ENCODE measurements at regions not wholly inside any gene's neighbourhood (a gene's known extent, or its start where the extent isn't known, plus 50 kb on each side); places are given as distances from the start of the nearest gene placed in this dataset.

DNA sequence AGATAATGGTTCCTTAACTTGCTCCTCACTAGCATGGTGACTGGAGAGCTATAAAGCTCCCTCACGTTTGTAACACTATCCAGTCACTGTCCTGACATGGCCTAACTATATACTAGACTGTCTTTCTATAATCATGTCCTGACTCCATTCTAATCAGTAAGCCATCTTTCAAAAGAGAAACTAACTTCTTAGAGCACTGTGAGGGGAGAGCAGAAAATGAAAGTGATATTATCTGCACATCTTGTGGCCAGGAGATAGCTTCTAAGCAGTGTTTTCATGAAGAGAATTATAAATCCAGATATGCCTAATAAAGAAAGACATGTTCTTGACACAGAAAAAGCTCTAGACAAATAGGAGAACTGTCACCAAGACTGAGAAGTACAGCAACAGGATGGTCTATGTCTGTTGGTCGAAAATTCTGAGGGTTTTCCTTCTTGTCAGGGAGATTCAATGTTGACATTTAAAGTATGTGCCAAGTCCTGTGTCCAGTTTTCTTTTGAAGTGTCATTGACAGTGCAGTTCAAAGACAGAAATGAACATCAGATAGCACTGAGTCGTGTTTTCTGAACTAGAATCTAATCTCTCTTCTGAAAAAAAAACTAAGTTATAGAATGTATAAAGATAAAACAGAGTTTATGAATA lies 230.6 kb upstream of the PEX5L start:
- Mint-ChIP-seq H3K4me1 (no peaks in the 10 kb centered on the region), H3K4me3 (peak overlapping the region; percentile 38), H3K27me3 (no peaks in the 10 kb centered on the region), H3K9me3 (peaks cover 5% of the 10 kb centered on the region), H3K27ac (ENCODE audit: low read depth) (peak overlapping the region; percentile 30), H3K36me3 (ENCODE audit: insufficient read depth) (no peaks in the 10 kb centered on the region)
- DNase-seq (ENCODE audit: low spot score in 2 of 2) (no peak), ATAC-seq (replicated peaks; ENCODE audit: extremely low read depth, poor library complexity, severe bottlenecking) (peak; percentile 54)

GRCh38 chr3:180274536-180274935 lies 237.8 kb upstream of the PEX5L start:
- H3K9me3 Mint-ChIP-seq, result peaks cover 13% of the 10 kb centered on the region
- no peaks in the 10 kb centered on the region for H3K4me1 Mint-ChIP-seq
- H3K4me3 Mint-ChIP-seq, result no peak overlapping the region
- H3K36me3 Mint-ChIP-seq (ENCODE audit: insufficient read depth), result no peaks in the 10 kb centered on the region
- no peaks in the 10 kb centered on the region for H3K27me3 Mint-ChIP-seq
- H3K27ac Mint-ChIP-seq (ENCODE audit: low read depth), result no peak overlapping the region
- DNase-seq (ENCODE audit: low spot score in 2 of 2) (no peak), ATAC-seq (replicated peaks; ENCODE audit: extremely low read depth, poor library complexity, severe bottlenecking) (no peak)

DNA sequence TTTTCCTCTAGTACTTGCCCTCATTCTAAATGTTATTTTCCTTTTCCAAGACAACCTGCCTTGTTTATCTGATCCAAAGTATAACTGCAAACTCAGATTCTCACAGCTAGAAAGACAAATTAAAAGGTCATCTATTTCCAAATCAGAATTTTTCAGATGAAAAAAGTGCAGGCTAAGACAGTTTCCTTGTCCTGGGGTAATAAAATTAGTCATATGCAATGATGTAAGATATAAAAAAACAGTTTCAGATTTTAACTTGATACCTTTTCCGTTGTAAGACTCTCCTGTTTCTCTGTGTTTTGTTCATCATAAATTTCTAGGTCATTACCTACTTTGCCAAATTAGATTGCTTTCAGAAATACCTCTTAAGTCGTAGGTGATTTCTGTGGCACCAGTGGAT lies 238.4 kb upstream of the PEX5L start:
- no peak overlapping the region for H3K4me3 Mint-ChIP-seq
- no peaks in the 10 kb centered on the region for H3K4me1 Mint-ChIP-seq
- ATAC-seq (replicated peaks; ENCODE audit: extremely low read depth, poor library complexity, severe bottlenecking) (no peak), DNase-seq (ENCODE audit: low spot score in 2 of 2) (no peak)
- no peaks in the 10 kb centered on the region for H3K27me3 Mint-ChIP-seq
- H3K27ac Mint-ChIP-seq (ENCODE audit: low read depth), result no peak overlapping the region
- no peaks in the 10 kb centered on the region for H3K36me3 Mint-ChIP-seq (ENCODE audit: insufficient read depth)
- H3K9me3 Mint-ChIP-seq, result peaks cover 13% of the 10 kb centered on the region

DNA sequence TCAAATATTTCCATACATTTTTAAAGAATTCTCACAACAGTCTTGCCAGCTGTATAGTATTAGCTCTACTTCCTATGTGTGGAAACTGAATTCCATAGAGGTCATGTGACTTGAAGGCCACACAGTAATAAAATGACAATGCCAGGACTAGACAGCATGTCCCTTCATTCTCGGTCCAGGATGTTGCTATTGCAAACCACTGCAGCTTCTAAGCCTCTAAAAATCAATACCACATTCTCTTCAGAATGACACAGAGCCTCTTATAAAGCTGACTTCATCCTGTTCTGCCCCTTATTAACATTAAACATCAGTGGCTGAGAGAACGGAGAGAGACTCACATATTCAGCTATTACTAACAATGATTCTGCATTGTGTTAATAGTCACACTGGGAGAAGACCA lies 240.3 kb upstream of the PEX5L start:
- Mint-ChIP-seq H3K4me3 (no peak overlapping the region), H3K36me3 (ENCODE audit: insufficient read depth) (no peaks in the 10 kb centered on the region), H3K4me1 (no peaks in the 10 kb centered on the region), H3K27ac (ENCODE audit: low read depth) (no peak overlapping the region), H3K27me3 (no peaks in the 10 kb centered on the region), H3K9me3 (peaks cover 9% of the 10 kb centered on the region)
- DNase-seq (ENCODE audit: low spot score in 2 of 2) (no peak), ATAC-seq (replicated peaks; ENCODE audit: extremely low read depth, poor library complexity, severe bottlenecking) (no peak)

GRCh38 chr3:180278583-180279188 lies 241.9 kb upstream of the PEX5L start:
- DNase-seq (ENCODE audit: low spot score in 2 of 2) (no peak), ATAC-seq (replicated peaks; ENCODE audit: extremely low read depth, poor library complexity, severe bottlenecking) (no peak)
- no peaks in the 10 kb centered on the region for H3K4me1 Mint-ChIP-seq
- H3K4me3 Mint-ChIP-seq, result no peak overlapping the region
- H3K36me3 Mint-ChIP-seq (ENCODE audit: insufficient read depth), result no peaks in the 10 kb centered on the region
- no peaks in the 10 kb centered on the region for H3K27me3 Mint-ChIP-seq
- H3K27ac Mint-ChIP-seq (ENCODE audit: low read depth), result no peak overlapping the region
- H3K9me3 Mint-ChIP-seq, result peaks cover 8% of the 10 kb centered on the region

GRCh38 chr3:180280555-180280954 lies 243.8 kb upstream of the PEX5L start:
- no peak overlapping the region for H3K27ac Mint-ChIP-seq (ENCODE audit: low read depth)

DNA sequence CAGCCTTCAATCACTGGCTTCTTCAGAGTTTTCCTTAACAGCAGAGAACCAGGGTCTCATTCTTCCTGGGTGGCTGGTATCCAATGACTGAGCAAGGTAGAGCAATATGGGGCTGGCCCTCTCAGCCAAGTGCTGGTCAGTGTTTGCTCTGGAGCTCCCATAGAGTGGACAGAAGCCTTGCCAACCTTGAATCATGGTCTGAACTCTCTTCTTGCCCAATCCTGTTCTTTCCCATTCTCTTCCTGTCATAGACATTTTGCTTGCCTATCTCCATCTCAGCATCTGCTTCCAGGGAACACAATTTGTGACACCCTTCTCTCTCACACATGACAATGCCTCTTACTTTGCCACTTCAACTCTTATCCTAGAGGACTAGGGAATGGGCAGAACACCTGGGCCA lies 245.6 kb upstream of the PEX5L start:
- DNase-seq (ENCODE audit: low spot score in 2 of 2) (no peak), ATAC-seq (replicated peaks; ENCODE audit: extremely low read depth, poor library complexity, severe bottlenecking) (no peak)
- peaks cover 8% of the 10 kb centered on the region for H3K9me3 Mint-ChIP-seq
- H3K4me1 Mint-ChIP-seq, result no peaks in the 10 kb centered on the region
- no peaks in the 10 kb centered on the region for H3K36me3 Mint-ChIP-seq (ENCODE audit: insufficient read depth)
- no peak overlapping the region for H3K27ac Mint-ChIP-seq (ENCODE audit: low read depth)
- H3K4me3 Mint-ChIP-seq, result no peak overlapping the region
- no peaks in the 10 kb centered on the region for H3K27me3 Mint-ChIP-seq

More at GRCh38 chr3:180280555-180280954, 243.8 kb upstream of the PEX5L start:
- Mint-ChIP-seq H3K27me3 (no peaks in the 10 kb centered on the region), H3K4me3 (no peak overlapping the region), H3K36me3 (ENCODE audit: insufficient read depth) (no peaks in the 10 kb centered on the region), H3K4me1 (no peaks in the 10 kb centered on the region), H3K9me3 (peaks cover 8% of the 10 kb centered on the region)
- DNase-seq (ENCODE audit: low spot score in 2 of 2), result no peak
- no peak for ATAC-seq (replicated peaks; ENCODE audit: extremely low read depth, poor library complexity, severe bottlenecking)

GRCh38 chr3:180283251-180283650 lies 246.5 kb upstream of the PEX5L start:
- Mint-ChIP-seq H3K4me3 (no peak overlapping the region), H3K27me3 (no peaks in the 10 kb centered on the region), H3K4me1 (no peaks in the 10 kb centered on the region), H3K27ac (ENCODE audit: low read depth) (no peak overlapping the region), H3K36me3 (ENCODE audit: insufficient read depth) (no peaks in the 10 kb centered on the region), H3K9me3 (peaks cover 4% of the 10 kb centered on the region)
- ATAC-seq (replicated peaks; ENCODE audit: extremely low read depth, poor library complexity, severe bottlenecking), result no peak
- no peak for DNase-seq (ENCODE audit: low spot score in 2 of 2)

DNA sequence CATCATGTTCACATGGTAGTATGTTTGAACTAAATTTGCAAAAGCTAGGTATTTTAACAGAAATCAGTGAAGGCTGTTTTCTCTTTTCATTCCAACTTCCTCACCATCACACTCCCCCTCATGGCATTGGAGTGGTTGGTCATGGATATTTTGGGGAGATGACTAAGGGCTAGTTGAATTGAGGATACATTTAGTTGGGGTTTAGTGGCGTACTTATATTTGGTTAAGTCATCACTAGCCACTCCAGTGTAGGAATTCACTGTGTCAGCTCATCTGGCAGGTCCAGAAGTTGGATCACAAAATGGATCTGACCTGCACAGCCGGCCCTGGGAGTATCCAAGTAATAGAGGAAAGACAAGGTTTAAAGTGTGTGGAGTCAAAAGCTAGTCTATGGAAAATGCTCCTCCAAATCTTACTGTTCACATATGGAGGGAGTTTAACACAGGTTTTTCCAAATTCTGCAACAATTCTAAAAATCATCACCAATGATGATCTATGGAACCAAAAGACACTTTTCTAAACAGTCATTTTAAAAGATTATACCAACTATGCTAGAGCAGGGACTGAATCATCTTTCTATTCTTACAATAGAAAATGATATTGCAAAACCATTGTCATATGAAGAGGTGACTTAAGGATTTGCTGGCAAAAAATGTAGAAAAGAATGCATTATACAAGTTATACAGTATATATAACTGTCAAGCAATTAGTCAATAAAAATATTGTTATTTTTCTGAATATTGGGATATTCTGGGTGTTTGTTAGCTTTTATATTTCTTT lies 247.8 kb upstream of the PEX5L start:
- DNase-seq (ENCODE audit: low spot score in 2 of 2), result no peak
- H3K9me3 Mint-ChIP-seq, result no peaks in the 10 kb centered on the region
- no peaks in the 10 kb centered on the region for H3K27me3 Mint-ChIP-seq
- H3K27ac Mint-ChIP-seq (ENCODE audit: low read depth), result no peak overlapping the region
- no peaks in the 10 kb centered on the region for H3K4me1 Mint-ChIP-seq
- no peak for ATAC-seq (replicated peaks; ENCODE audit: extremely low read depth, poor library complexity, severe bottlenecking)
- no peaks in the 10 kb centered on the region for H3K36me3 Mint-ChIP-seq (ENCODE audit: insufficient read depth)
- no peak overlapping the region for H3K4me3 Mint-ChIP-seq

- Mint-ChIP-seq H3K4me1 (no peaks in the 10 kb centered on the region), H3K27ac (ENCODE audit: low read depth) (no peak overlapping the region), H3K27me3 (no peaks in the 10 kb centered on the region), H3K9me3 (peaks cover 6% of the 10 kb centered on the region), H3K4me3 (no peak overlapping the region), H3K36me3 (ENCODE audit: insufficient read depth) (peaks cover 2% of the 10 kb centered on the region)
- DNase-seq (ENCODE audit: low spot score in 2 of 2) (no peak), ATAC-seq (replicated peaks; ENCODE audit: extremely low read depth, poor library complexity, severe bottlenecking) (no peak)
Observed at GRCh38 chr3:180287703-180288102, 251.0 kb upstream of the PEX5L start.

GRCh38 chr3:180288816-180289215 lies 252.1 kb upstream of the PEX5L start:
- Mint-ChIP-seq H3K9me3 (peaks cover 6% of the 10 kb centered on the region), H3K4me3 (no peak overlapping the region), H3K4me1 (no peaks in the 10 kb centered on the region), H3K36me3 (ENCODE audit: insufficient read depth) (peaks cover 2% of the 10 kb centered on the region), H3K27me3 (no peaks in the 10 kb centered on the region), H3K27ac (ENCODE audit: low read depth) (no peak overlapping the region)
- no peak for DNase-seq (ENCODE audit: low spot score in 2 of 2)
- ATAC-seq (replicated peaks; ENCODE audit: extremely low read depth, poor library complexity, severe bottlenecking), result no peak

- DNase-seq (ENCODE audit: low spot score in 2 of 2) (no peak), ATAC-seq (replicated peaks; ENCODE audit: extremely low read depth, poor library complexity, severe bottlenecking) (no peak)
- no peaks in the 10 kb centered on the region for H3K27me3 Mint-ChIP-seq
- H3K9me3 Mint-ChIP-seq, result peaks cover 6% of the 10 kb centered on the region
- no peaks in the 10 kb centered on the region for H3K4me1 Mint-ChIP-seq
- no peak overlapping the region for H3K4me3 Mint-ChIP-seq
- peaks cover 2% of the 10 kb centered on the region for H3K36me3 Mint-ChIP-seq (ENCODE audit: insufficient read depth)
- no peak overlapping the region for H3K27ac Mint-ChIP-seq (ENCODE audit: low read depth)
Observed at GRCh38 chr3:180290300-180290699, 253.6 kb upstream of the PEX5L start.
